Loucy (cell line): ENCODE measurements at regions not wholly inside any gene's neighbourhood (a gene's known extent, or its start where the extent isn't known, plus 50 kb on each side); places are given as distances from the start of the nearest gene placed in this dataset.

Experiments
- H2AFZ ChIP-seq: fragments of 200-600 bp; sonication (generic); 2 replicates; pipeline ENCODE4 v1.6.0; 2016; ENCODE audit warnings: antibody characterized with exemption, mild to moderate bottlenecking, low read length, moderate library complexity
- H3F3A ChIP-seq: fragments of 200-600 bp; 2 replicates; pipeline ENCODE4 v1.6.0; 2016; ENCODE audit warnings: antibody characterized with exemption, low read depth, mild to moderate bottlenecking
- H3K27me3 ChIP-seq: fragments of 200-600 bp; sonication (generic); 2 replicates; pipeline ENCODE4 v1.6.1; 2014; ENCODE audit warnings: low read length, mild to moderate bottlenecking; ENCODE audit not compliant: insufficient read depth, poor library complexity, severe bottlenecking
- H3K36me3 ChIP-seq: fragments of 200-600 bp; sonication (generic); 2 replicates; pipeline ENCODE4 v1.6.1; 2016; ENCODE audit warnings: low read length; ENCODE audit not compliant: insufficient read depth
- H3K4me1 ChIP-seq: fragments of 200-600 bp; sonication (generic); 2 replicates; pipeline ENCODE4 v1.5.1; 2014; ENCODE audit warnings: low read length, mild to moderate bottlenecking; ENCODE audit not compliant: insufficient read depth, poor library complexity, severe bottlenecking
- H3K4me2 ChIP-seq: fragments of 200-600 bp; sonication (generic); 2 replicates; pipeline ENCODE4 v1.6.0; 2014; ENCODE audit warnings: antibody characterized with exemption, low read length, low read depth, mild to moderate bottlenecking; ENCODE audit not compliant: poor library complexity, severe bottlenecking
- H3K4me3 ChIP-seq: fragments of 200-600 bp; sonication (generic); 2 replicates; pipeline ENCODE4 v1.5.1; 2014; ENCODE audit warnings: low read length, mild to moderate bottlenecking, mixed read lengths; ENCODE audit not compliant: poor library complexity, severe bottlenecking
- H3K79me2 ChIP-seq: fragments of 200-600 bp; sonication (generic); 2 replicates; pipeline ENCODE4 v1.6.1; 2014; ENCODE audit warnings: low read length; ENCODE audit not compliant: insufficient read depth
- H3K9ac ChIP-seq: fragments of 200-600 bp; sonication (generic); 2 replicates; pipeline ENCODE4 v1.6.0; 2014; ENCODE audit warnings: mild to moderate bottlenecking, low read depth, low read length, moderate library complexity; ENCODE audit not compliant: poor library complexity, severe bottlenecking
- H3K9me2 ChIP-seq: fragments of 200-600 bp; sonication (generic); replicated peaks from 2 replicates; pipeline ENCODE4 v1.6.1; 2016; ENCODE audit warnings: low read depth, low read length, mixed read lengths
- H3K9me3 ChIP-seq: fragments of 200-600 bp; sonication (generic); 2 replicates; pipeline ENCODE4 v1.6.1; 2014; ENCODE audit warnings: mild to moderate bottlenecking, antibody characterized with exemption, low read length, low read depth; ENCODE audit not compliant: insufficient read depth
- H4K20me1 ChIP-seq: fragments of 200-600 bp; sonication (generic); 2 replicates; pipeline ENCODE4 v1.6.0; 2014; ENCODE audit warnings: antibody characterized with exemption, low read length, mild to moderate bottlenecking; ENCODE audit not compliant: insufficient read depth, poor library complexity, severe bottlenecking
- CTCF ChIP-seq: fragments of 200-600 bp; sonication (generic); conservative IDR thresholded peaks from 2 replicates; pipeline ENCODE4 v1.5.1; 2014; ENCODE audit warnings: mild to moderate bottlenecking, antibody characterized with exemption, low read length
- EZH2phosphoT487 ChIP-seq: fragments of 200-600 bp; IDR thresholded peaks from 2 replicates; pipeline ENCODE4 v1.6.1; 2018; ENCODE audit warnings: antibody characterized with exemption, mild to moderate bottlenecking, moderate library complexity, borderline replicate concordance

DNA sequence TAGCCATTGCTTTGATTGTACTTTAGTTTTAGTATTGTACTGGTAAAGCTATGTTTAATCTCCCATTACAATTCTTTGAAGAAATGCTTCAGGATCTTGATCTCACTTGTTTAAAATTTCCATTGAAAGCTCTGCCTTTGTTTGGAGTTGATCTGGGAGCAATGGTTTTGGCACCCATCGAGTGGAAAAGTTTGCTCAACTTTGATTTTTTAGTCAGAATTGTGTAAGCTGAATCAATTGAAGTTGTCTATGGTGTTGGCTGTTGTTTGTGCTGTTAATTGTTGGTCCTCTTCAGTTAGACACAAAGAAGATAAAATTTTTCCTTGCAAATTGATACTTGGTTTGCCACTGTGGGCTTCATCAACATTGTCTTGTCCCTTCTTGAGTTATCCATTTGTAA is 99.8 kb upstream of the ADAD1 start:
- Histone ChIP-seq H3K9me2 (no peaks in the 10 kb centered on the region), H2AFZ (no peak overlapping the region), H3K27me3 (no peaks in the 10 kb centered on the region), H3K36me3 (peaks cover 5% of the 10 kb centered on the region; the same call in 1 of the 2 replicates), H3K4me2 (no peak overlapping the region), H3F3A (no peaks in the 10 kb centered on the region), H4K20me1 (no peaks in the 10 kb centered on the region), H3K9me3 (no peaks in the 10 kb centered on the region), H3K4me3 (no peak overlapping the region), H3K79me2 (no peaks in the 10 kb centered on the region), H3K4me1 (no peaks in the 10 kb centered on the region), H3K9ac (no peak overlapping the region)
- TF ChIP-seq EZH2phosphoT487 = no peak
- no peak for TF ChIP-seq CTCF

DNA sequence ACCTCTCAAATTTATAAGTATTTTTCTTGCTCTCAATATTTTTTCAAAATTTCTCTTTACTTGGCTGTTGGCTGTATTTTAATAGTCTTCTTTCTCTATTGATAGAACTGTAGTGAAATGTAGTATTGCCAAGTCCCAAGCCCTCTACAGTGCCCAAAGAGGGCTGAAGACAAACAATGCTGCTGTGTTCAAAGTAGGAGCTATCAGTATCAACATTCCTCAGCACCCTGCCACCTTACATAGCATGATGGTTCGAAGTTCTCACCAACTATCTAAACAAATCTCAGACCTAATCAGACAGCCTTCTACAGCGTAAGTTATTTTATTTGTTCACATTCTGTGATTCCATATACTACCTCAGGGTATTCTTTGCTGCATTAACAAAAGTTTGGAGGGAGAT is 99.1 kb upstream of the ADAD1 start:
- no peak overlapping the region for H3K4me2 ChIP-seq
- no peaks in the 10 kb centered on the region for H3F3A ChIP-seq
- no peak for TF ChIP-seq CTCF
- no peak for TF ChIP-seq EZH2phosphoT487
- H3K4me3 ChIP-seq = no peak overlapping the region
- no peaks in the 10 kb centered on the region for H3K27me3 ChIP-seq
- peaks cover 8% of the 10 kb centered on the region; the same call in 1 of the 2 replicates for H3K36me3 ChIP-seq
- no peak overlapping the region for H2AFZ ChIP-seq
- H3K9me3 ChIP-seq = no peaks in the 10 kb centered on the region
- H4K20me1 ChIP-seq = no peaks in the 10 kb centered on the region
- H3K9ac ChIP-seq = no peak overlapping the region
- no peaks in the 10 kb centered on the region for H3K79me2 ChIP-seq
- no peaks in the 10 kb centered on the region for H3K4me1 ChIP-seq
- H3K9me2 ChIP-seq = no peaks in the 10 kb centered on the region

DNA sequence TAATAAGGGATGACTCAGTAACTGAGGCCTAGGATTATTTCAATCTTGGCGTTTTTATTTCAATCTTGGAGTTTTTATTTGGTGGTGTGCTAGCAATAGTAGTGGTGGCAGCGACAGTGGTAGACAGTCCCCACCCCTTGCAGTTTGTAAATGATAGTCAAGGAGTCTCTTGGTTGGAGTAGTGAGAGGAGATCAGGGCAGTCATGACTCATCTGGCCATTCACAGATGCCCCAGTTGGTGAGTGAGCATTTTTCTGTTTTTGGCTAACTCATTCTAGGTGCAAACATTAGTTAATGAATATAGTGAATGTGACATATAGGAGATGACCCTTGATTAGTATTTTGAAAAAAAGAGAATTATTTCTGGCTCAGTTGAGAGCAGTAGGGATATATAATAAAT is 93.5 kb upstream of the ADAD1 start:
- no peaks in the 10 kb centered on the region for H3K27me3 ChIP-seq
- H3K4me1 ChIP-seq = no peaks in the 10 kb centered on the region
- no peaks in the 10 kb centered on the region for H3K9me2 ChIP-seq
- H2AFZ ChIP-seq = no peak overlapping the region
- no peaks in the 10 kb centered on the region for H3K79me2 ChIP-seq
- no peaks in the 10 kb centered on the region for H3F3A ChIP-seq
- peaks cover 22% of the 10 kb centered on the region; the same call in 1 of the 2 replicates for H3K36me3 ChIP-seq
- H3K4me2 ChIP-seq = no peak overlapping the region
- TF ChIP-seq CTCF (no peak), EZH2phosphoT487 (no peak)
- H3K4me3 ChIP-seq = no peak overlapping the region
- H4K20me1 ChIP-seq = no peaks in the 10 kb centered on the region
- no peak overlapping the region for H3K9ac ChIP-seq
- H3K9me3 ChIP-seq = no peaks in the 10 kb centered on the region
